ENCODE measurements at regions not wholly inside any gene's neighbourhood (a gene's known extent, or its start where the extent isn't known, plus 50 kb on each side); places are given as distances from the start of the nearest gene placed in this dataset.

GRCh38 chr2:220833446-220833845, 738.7 kb downstream of the EPHA4 start:
- TF ChIP-seq CTCF (IDR thresholded peaks at IDR 0.05; ENCODE audit: low read depth, low read length, missing control alignments): no peak
- no peak for DNase-seq (ENCODE audit: extremely low read depth, low read depth)
- no peak overlapping the region for H3K4me3 ChIP-seq (replicated peaks; ENCODE audit: low read depth, low read length)

- TF ChIP-seq CTCF (IDR thresholded peaks at IDR 0.05; ENCODE audit: low read depth, low read length, missing control alignments): no peak
- no peak for DNase-seq (ENCODE audit: extremely low read depth, low read depth)
- H3K4me3 ChIP-seq (replicated peaks; ENCODE audit: low read depth, low read length): no peak overlapping the region
Measured at GRCh38 chr2:220835583-220835982, 736.5 kb downstream of the EPHA4 start.

GRCh38 chr2:220837226-220837625, 734.9 kb downstream of the EPHA4 start:
- no peak for TF ChIP-seq CTCF (IDR thresholded peaks at IDR 0.05; ENCODE audit: low read depth, low read length, missing control alignments)
- H3K4me3 ChIP-seq (replicated peaks; ENCODE audit: low read depth, low read length): no peak overlapping the region
- no peak for DNase-seq (ENCODE audit: extremely low read depth, low read depth)

GRCh38 chr2:220842901-220843665, 729.0 kb downstream of the EPHA4 start:
- no peak for TF ChIP-seq CTCF (IDR thresholded peaks at IDR 0.05; ENCODE audit: low read depth, low read length, missing control alignments)
- H3K4me3 ChIP-seq (replicated peaks; ENCODE audit: low read depth, low read length): no peak overlapping the region
- no peak for DNase-seq (ENCODE audit: extremely low read depth, low read depth)

- H3K4me3 ChIP-seq (replicated peaks; ENCODE audit: low read depth, low read length): no peak overlapping the region
- no peak for DNase-seq (ENCODE audit: extremely low read depth, low read depth)
- no peak for TF ChIP-seq CTCF (IDR thresholded peaks at IDR 0.05; ENCODE audit: low read depth, low read length, missing control alignments)
Measured at GRCh38 chr2:220845766-220846273, 726.3 kb downstream of the EPHA4 start.

GRCh38 chr2:220847006-220847405, 725.1 kb downstream of the EPHA4 start:
- TF ChIP-seq CTCF (IDR thresholded peaks at IDR 0.05; ENCODE audit: low read depth, low read length, missing control alignments): no peak
- no peak for DNase-seq (ENCODE audit: extremely low read depth, low read depth)
- H3K4me3 ChIP-seq (replicated peaks; ENCODE audit: low read depth, low read length): no peak overlapping the region

Data from HFF-Myc (cell line).